GM23248 (cell line): ENCODE measurements at regions not wholly inside any gene's neighbourhood (a gene's known extent, or its start where the extent isn't known, plus 50 kb on each side); places are given as distances from the start of the nearest gene placed in this dataset.

Experiments
- EZH2 ChIP-seq: fragments of 200-600 bp; sonication (generic); IDR thresholded peaks from 2 replicates; pipeline ENCODE4 v1.6.1; 2018; ENCODE audit warnings: antibody characterized with exemption, mild to moderate bottlenecking; ENCODE audit not compliant: insufficient read depth, poor library complexity, severe bottlenecking
- EZH2phosphoT487 ChIP-seq: fragments of 200-600 bp; sonication (generic); IDR thresholded peaks from 2 replicates; pipeline ENCODE4 v1.6.1; 2018; ENCODE audit warnings: antibody characterized with exemption, moderate library complexity, mild to moderate bottlenecking, low read depth; ENCODE audit not compliant: insufficient read depth

DNA sequence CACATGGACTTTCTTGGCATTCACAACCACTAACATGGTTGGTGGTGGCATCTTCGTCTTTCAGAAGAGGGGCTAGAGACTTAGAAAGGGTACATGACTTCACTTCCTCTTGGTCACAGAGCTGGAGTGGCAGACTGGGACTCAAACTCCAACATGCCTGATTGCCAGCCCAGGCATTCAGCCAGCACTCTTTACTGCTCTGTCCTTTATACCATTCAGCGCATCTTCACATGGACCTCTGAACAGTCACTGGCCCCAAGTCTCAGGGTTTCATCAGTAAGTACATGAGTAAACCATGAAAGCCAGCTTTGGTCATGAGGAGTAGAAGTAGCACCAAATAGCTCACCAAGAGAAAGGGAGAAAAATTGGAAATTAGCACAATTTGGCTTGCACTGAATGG is 148.4 kb upstream of the KLF14 start:
- TF ChIP-seq EZH2phosphoT487 (no peak), EZH2 (no peak)
